Left forelimb (tissue), 1 donor: ENCODE measurements at regions not wholly inside any gene's neighbourhood (a gene's known extent, or its start where the extent isn't known, plus 50 kb on each side); places are given as distances from the start of the nearest gene placed in this dataset.
"Not testable (repeated sequence)": the region's sequence is repeated elsewhere in the genome, so short reads cannot be mapped to it uniquely, and the experiment has no call there.

ENCODE experiments used
- DNase-seq: peaks from one replicate; pipeline ENCODE4 v3.0.0-alpha.2; 2018; ENCODE audit warnings: low spot score

- no peak for DNase-seq
Measured at GRCh38 chr15:91414124-91414523, 314.1 kb downstream of the SV2B start.

GRCh38 chr15:91415258-91415657 is 315.2 kb downstream of the SV2B start:
- not testable (repeated sequence) for DNase-seq

GRCh38 chr15:91420689-91421088 is 320.6 kb downstream of the SV2B start:
- DNase-seq, result no peak

GRCh38 chr15:91422797-91423196 is 322.7 kb downstream of the SV2B start:
- no peak for DNase-seq

GRCh38 chr15:91424001-91424400 is 323.9 kb downstream of the SV2B start:
- no peak for DNase-seq

- no peak for DNase-seq
Measured at GRCh38 chr15:91426412-91426811, 326.4 kb downstream of the SV2B start.

- no peak for DNase-seq
Measured at GRCh38 chr15:91429973-91430372, 329.9 kb downstream of the SV2B start.

- no peak for DNase-seq
Measured at GRCh38 chr15:91431041-91431715, 331.1 kb downstream of the SV2B start.

GRCh38 chr15:91435113-91435512 is 335.1 kb downstream of the SV2B start:
- DNase-seq, result no peak

GRCh38 chr15:91444656-91445055 is 344.6 kb downstream of the SV2B start:
- no peak for DNase-seq

- no peak for DNase-seq
Measured at GRCh38 chr15:91445695-91446228, 345.7 kb downstream of the SV2B start.

GRCh38 chr15:91447991-91448644 is 348.1 kb downstream of the SV2B start:
- DNase-seq, result no peak

- DNase-seq, result not testable (repeated sequence)
Measured at GRCh38 chr15:91453376-91453775, 353.3 kb downstream of the SV2B start.

- no peak for DNase-seq
Measured at GRCh38 chr15:91456251-91456718, 356.2 kb downstream of the SV2B start.

GRCh38 chr15:91456921-91457320 is 356.9 kb downstream of the SV2B start:
- no peak for DNase-seq

GRCh38 chr15:91461377-91461776 is 361.3 kb downstream of the SV2B start:
- DNase-seq, result no peak

GRCh38 chr15:91465086-91465485 is 365.0 kb downstream of the SV2B start:
- DNase-seq, result no peak

GRCh38 chr15:91465696-91466095 is 365.6 kb downstream of the SV2B start:
- DNase-seq, result no peak

GRCh38 chr15:91468871-91469580 is 369.0 kb downstream of the SV2B start:
- no peak for DNase-seq

GRCh38 chr15:91469632-91470567 is 369.8 kb downstream of the SV2B start:
- no peak for DNase-seq

- no peak for DNase-seq
Measured at GRCh38 chr15:91471468-91471867, 371.4 kb downstream of the SV2B start.

GRCh38 chr15:91472316-91472756 is 372.3 kb downstream of the SV2B start:
- DNase-seq, result no peak
